NCI-H510A treated with DMSO at 0.1 percent for 48 hours (cell line): ENCODE measurements at regions not wholly inside any gene's neighbourhood (a gene's known extent, or its start where the extent isn't known, plus 50 kb on each side); places are given as distances from the start of the nearest gene placed in this dataset.

Experiments
- DNase-seq: peaks from one replicate; lab custom pipeline; 2025; lab: John Stamatoyannopoulos, UW

- DNase-seq, result no peak
Observed at GRCh38 chr4:1463088-1463926, 57.1 kb upstream of the NKX1-1 start.

- DNase-seq, result no peak
Observed at GRCh38 chr4:1462768-1463075, 56.5 kb upstream of the NKX1-1 start.

- no peak for DNase-seq
Observed at GRCh38 chr4:1462009-1462767, 55.9 kb upstream of the NKX1-1 start.

- no peak for DNase-seq
Observed at GRCh38 chr4:1460967-1461868, 55.0 kb upstream of the NKX1-1 start.

- DNase-seq, result no peak
Observed at GRCh38 chr4:1459722-1460511, 53.7 kb upstream of the NKX1-1 start.

GRCh38 chr4:1459081-1459721 lies 53.0 kb upstream of the NKX1-1 start:
- DNase-seq, result no peak

GRCh38 chr4:1458581-1458980 lies 52.3 kb upstream of the NKX1-1 start:
- no peak for DNase-seq
